ENCODE measurements at regions not wholly inside any gene's neighbourhood (a gene's known extent, or its start where the extent isn't known, plus 50 kb on each side); places are given as distances from the start of the nearest gene placed in this dataset.

DNA sequence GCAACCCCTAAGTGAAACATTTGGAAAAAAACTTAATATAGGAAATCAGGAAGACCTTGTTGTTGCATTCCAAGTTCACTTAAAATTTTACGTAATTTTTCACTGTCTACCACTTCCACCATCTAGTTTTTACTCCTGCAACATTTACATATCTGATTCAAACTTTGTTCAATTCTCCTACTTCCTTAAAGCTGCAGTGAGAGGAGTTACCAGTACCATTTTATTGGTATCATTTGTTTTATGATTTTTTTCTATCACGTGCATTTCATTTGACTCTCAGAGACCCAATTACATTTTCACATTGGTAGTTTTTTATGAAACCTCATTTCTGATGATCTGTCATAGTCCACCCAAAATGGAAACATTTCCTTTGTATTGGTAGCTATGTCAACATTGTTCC lies 284.9 kb upstream of the MDFIC2 start:
- Histone ChIP-seq H3K9ac (ENCODE audit: low read length) (no peak overlapping the region), H3K4me2 (ENCODE audit: low read length) (no peak overlapping the region), H3K4me3 (ENCODE audit: low read depth, low read length, poor library complexity, severe bottlenecking) (no peak overlapping the region), H3K27ac (ENCODE audit: low read depth, low read length, poor library complexity, severe bottlenecking) (no peak overlapping the region), H3K4me1 (ENCODE audit: insufficient read depth, low read length, severe bottlenecking) (no peaks in the 10 kb centered on the region), H3K9me3 (ENCODE audit: low read length) (no peaks in the 10 kb centered on the region), H3F3A (ENCODE audit: insufficient read depth, low read length) (no peaks in the 10 kb centered on the region), H3K36me3 (ENCODE audit: insufficient read depth, low read length) (no peaks in the 10 kb centered on the region), H3K27me3 (ENCODE audit: insufficient read depth, low read length) (no peaks in the 10 kb centered on the region), H4K20me1 (ENCODE audit: insufficient read depth, low read length) (no peaks in the 10 kb centered on the region), H3K9me2 (ENCODE audit: low read depth, low read length) (no peaks in the 10 kb centered on the region), H2AFZ (ENCODE audit: low read length) (no peak overlapping the region), H3K79me2 (ENCODE audit: insufficient read depth, low read length) (no peaks in the 10 kb centered on the region)
- TF ChIP-seq, protein P1, sequence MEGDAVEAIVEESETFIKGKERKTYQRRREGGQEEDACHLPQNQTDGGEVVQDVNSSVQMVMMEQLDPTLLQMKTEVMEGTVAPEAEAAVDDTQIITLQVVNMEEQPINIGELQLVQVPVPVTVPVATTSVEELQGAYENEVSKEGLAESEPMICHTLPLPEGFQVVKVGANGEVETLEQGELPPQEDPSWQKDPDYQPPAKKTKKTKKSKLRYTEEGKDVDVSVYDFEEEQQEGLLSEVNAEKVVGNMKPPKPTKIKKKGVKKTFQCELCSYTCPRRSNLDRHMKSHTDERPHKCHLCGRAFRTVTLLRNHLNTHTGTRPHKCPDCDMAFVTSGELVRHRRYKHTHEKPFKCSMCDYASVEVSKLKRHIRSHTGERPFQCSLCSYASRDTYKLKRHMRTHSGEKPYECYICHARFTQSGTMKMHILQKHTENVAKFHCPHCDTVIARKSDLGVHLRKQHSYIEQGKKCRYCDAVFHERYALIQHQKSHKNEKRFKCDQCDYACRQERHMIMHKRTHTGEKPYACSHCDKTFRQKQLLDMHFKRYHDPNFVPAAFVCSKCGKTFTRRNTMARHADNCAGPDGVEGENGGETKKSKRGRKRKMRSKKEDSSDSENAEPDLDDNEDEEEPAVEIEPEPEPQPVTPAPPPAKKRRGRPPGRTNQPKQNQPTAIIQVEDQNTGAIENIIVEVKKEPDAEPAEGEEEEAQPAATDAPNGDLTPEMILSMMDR (IDR thresholded peaks at IDR 0.05; ENCODE audit: low read length): no peak
- no peak for TF ChIP-seq EZH2 (IDR thresholded peaks at IDR 0.05; ENCODE audit: borderline replicate concordance, low read length)

DNA sequence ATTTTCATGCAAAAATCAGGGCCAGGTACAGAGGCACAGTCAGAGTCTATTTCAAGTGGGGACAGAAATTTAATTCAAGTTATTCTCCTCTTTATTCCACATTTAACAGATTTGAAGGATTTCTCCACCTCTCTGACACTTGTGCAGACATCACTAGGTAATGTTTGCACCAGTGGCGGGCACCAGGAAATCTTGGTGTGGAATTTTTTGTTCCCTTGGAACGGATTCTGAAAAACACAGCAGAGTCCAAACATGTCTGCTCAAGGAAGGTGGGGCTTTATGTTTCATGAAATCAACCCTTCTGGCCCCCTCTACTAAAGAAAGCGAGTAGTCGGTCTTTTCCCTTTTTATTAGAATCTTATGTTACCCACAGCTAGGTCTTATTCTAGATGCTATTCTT lies 271.2 kb upstream of the MDFIC2 start:
- no peaks in the 10 kb centered on the region for H3K36me3 ChIP-seq (ENCODE audit: insufficient read depth, low read length)
- H2AFZ ChIP-seq (ENCODE audit: low read length): no peak overlapping the region
- H3K27ac ChIP-seq (ENCODE audit: low read depth, low read length, poor library complexity, severe bottlenecking): no peak overlapping the region
- no peak overlapping the region for H3K9ac ChIP-seq (ENCODE audit: low read length)
- TF ChIP-seq EZH2 (IDR thresholded peaks at IDR 0.05; ENCODE audit: borderline replicate concordance, low read length): no peak
- TF ChIP-seq, protein P1 (IDR thresholded peaks at IDR 0.05; ENCODE audit: low read length): no peak
- H3K9me3 ChIP-seq (ENCODE audit: low read length): no peaks in the 10 kb centered on the region
- H3K79me2 ChIP-seq (ENCODE audit: insufficient read depth, low read length): no peaks in the 10 kb centered on the region
- no peak overlapping the region for H3K4me3 ChIP-seq (ENCODE audit: low read depth, low read length, poor library complexity, severe bottlenecking)
- H3K4me1 ChIP-seq (ENCODE audit: insufficient read depth, low read length, severe bottlenecking): no peaks in the 10 kb centered on the region
- H3K4me2 ChIP-seq (ENCODE audit: low read length): no peak overlapping the region
- no peaks in the 10 kb centered on the region for H3F3A ChIP-seq (ENCODE audit: insufficient read depth, low read length)
- H4K20me1 ChIP-seq (ENCODE audit: insufficient read depth, low read length): no peaks in the 10 kb centered on the region
- no peaks in the 10 kb centered on the region for H3K9me2 ChIP-seq (ENCODE audit: low read depth, low read length)
- no peaks in the 10 kb centered on the region for H3K27me3 ChIP-seq (ENCODE audit: insufficient read depth, low read length)

DNA sequence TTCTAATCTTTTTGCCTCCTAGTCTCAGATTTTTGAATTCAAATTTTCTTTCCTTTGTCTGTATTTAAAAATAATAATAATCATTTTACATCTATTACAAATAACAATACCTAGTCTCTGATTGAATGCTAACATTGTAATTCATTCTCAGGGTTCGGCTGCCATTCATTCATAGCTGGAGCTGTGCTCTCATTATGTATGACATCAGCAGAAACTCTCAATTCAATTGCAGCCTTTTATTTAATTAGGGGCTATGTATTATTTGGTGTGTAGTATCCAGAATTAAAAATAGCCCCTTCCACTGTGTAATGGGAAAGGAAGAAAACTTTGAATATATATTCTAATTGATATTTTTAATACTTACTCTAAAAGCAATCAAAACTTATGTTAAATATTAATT lies 270.4 kb upstream of the MDFIC2 start:
- no peak for TF ChIP-seq EZH2 (IDR thresholded peaks at IDR 0.05; ENCODE audit: borderline replicate concordance, low read length)
- TF ChIP-seq, protein P1 (IDR thresholded peaks at IDR 0.05; ENCODE audit: low read length): no peak
- Histone ChIP-seq H3K4me2 (ENCODE audit: low read length) (no peak overlapping the region), H4K20me1 (ENCODE audit: insufficient read depth, low read length) (no peaks in the 10 kb centered on the region), H3K9ac (ENCODE audit: low read length) (no peak overlapping the region), H3K27ac (ENCODE audit: low read depth, low read length, poor library complexity, severe bottlenecking) (no peak overlapping the region), H3F3A (ENCODE audit: insufficient read depth, low read length) (no peaks in the 10 kb centered on the region), H3K4me3 (ENCODE audit: low read depth, low read length, poor library complexity, severe bottlenecking) (no peak overlapping the region), H3K27me3 (ENCODE audit: insufficient read depth, low read length) (no peaks in the 10 kb centered on the region), H3K4me1 (ENCODE audit: insufficient read depth, low read length, severe bottlenecking) (no peaks in the 10 kb centered on the region), H3K79me2 (ENCODE audit: insufficient read depth, low read length) (no peaks in the 10 kb centered on the region), H2AFZ (ENCODE audit: low read length) (no peak overlapping the region), H3K9me3 (ENCODE audit: low read length) (no peaks in the 10 kb centered on the region), H3K9me2 (ENCODE audit: low read depth, low read length) (no peaks in the 10 kb centered on the region), H3K36me3 (ENCODE audit: insufficient read depth, low read length) (no peaks in the 10 kb centered on the region)

All from OCI-LY1 (cell line).